Subcutaneous abdominal adipose tissue (tissue), 5 donors: ENCODE measurements at regions not wholly inside any gene's neighbourhood (a gene's known extent, or its start where the extent isn't known, plus 50 kb on each side); places are given as distances from the start of the nearest gene placed in this dataset.

Experiments
- H3K27ac ChIP-seq: one replicate; pipeline ENCODE4 v1.7.0; 2013; ENCODE audit warnings: low read depth, mild to moderate bottlenecking, inconsistent platforms, low read length, moderate library complexity
- H3K27me3 ChIP-seq, 5 donors: one replicate each; pipeline ENCODE4 v1.7.0; 2013; ENCODE audit warnings: low read length in 5 of 5, inconsistent platforms in 1 of 5; ENCODE audit not compliant: control insufficient read depth in 5 of 5, insufficient read depth in 4 of 5
- H3K36me3 ChIP-seq, 5 donors: one replicate each; pipeline ENCODE4 v1.7.0; 2013; ENCODE audit warnings: low read length in 5 of 5; ENCODE audit not compliant: control insufficient read depth in 5 of 5, insufficient read depth in 5 of 5
- H3K4me1 ChIP-seq, 5 donors: one replicate each; pipeline ENCODE4 v1.7.0; 2013; ENCODE audit warnings: low read length in 5 of 5, mild to moderate bottlenecking in 3 of 5, moderate library complexity in 1 of 5; ENCODE audit not compliant: control insufficient read depth in 5 of 5, insufficient read depth in 5 of 5
- H3K4me3 ChIP-seq, 5 donors: one replicate each; pipeline ENCODE4 v1.7.0; 2013; ENCODE audit warnings: low read length in 5 of 5, low read depth in 1 of 5
- H3K9ac ChIP-seq, 5 donors: one replicate each; pipeline ENCODE4 v1.7.0; 2013; ENCODE audit warnings: low read length in 5 of 5, mild to moderate bottlenecking in 4 of 5, moderate library complexity in 3 of 5
- H3K9me3 ChIP-seq, 5 donors: one replicate each; pipeline ENCODE4 v1.7.0; 2013; ENCODE audit warnings: low read length in 5 of 5; ENCODE audit not compliant: control insufficient read depth in 5 of 5
- donor health status: healthy.
- donor health status: healthy.
- donor health status: healthy.
- donor health status: healthy.
- donor health status: healthy.

GRCh38 chr9:89929673-89930480 is 325.1 kb downstream of the GADD45G start:
- Histone ChIP-seq H3K27ac (no peak overlapping the region), H3K4me3 (no peak overlapping the region), H3K36me3 (no peaks in the 10 kb centered on the region), H3K9ac (no peak overlapping the region), H3K9me3 (no peaks in the 10 kb centered on the region), H3K27me3 (peaks cover 0 to under 1% (median 0%) of the 10 kb centered on the region in 5 donors), H3K4me1 (peaks cover 3 to 25% (median 22%) of the 10 kb centered on the region in 5 donors)

- Histone ChIP-seq H3K9me3 (no peaks in the 10 kb centered on the region), H3K27me3 (no peaks in the 10 kb centered on the region), H3K27ac (no peak overlapping the region), H3K36me3 (no peaks in the 10 kb centered on the region), H3K4me1 (peaks cover 3 to 30% (median 22%) of the 10 kb centered on the region in 5 donors), H3K4me3 (no peak overlapping the region), H3K9ac (no peak overlapping the region)
These were observed 328.8 kb downstream of the GADD45G start for GRCh38 chr9:89933578-89933977.

- H3K27me3 ChIP-seq = no peaks in the 10 kb centered on the region
- H3K4me3 ChIP-seq = no peak overlapping the region
- H3K4me1 ChIP-seq = peaks cover 2 to 18% (median 11%) of the 10 kb centered on the region in 5 donors
- H3K36me3 ChIP-seq = no peaks in the 10 kb centered on the region
- no peak overlapping the region for H3K27ac ChIP-seq
- no peak overlapping the region for H3K9ac ChIP-seq
- H3K9me3 ChIP-seq = no peaks in the 10 kb centered on the region
These were observed 330.3 kb downstream of the GADD45G start for GRCh38 chr9:89935115-89935514.

GRCh38 chr9:89935801-89936200 is 331.0 kb downstream of the GADD45G start:
- H3K36me3 ChIP-seq = no peaks in the 10 kb centered on the region
- peaks cover 0 to 3% (median 0%) of the 10 kb centered on the region in 5 donors for H3K27me3 ChIP-seq
- H3K9me3 ChIP-seq = no peaks in the 10 kb centered on the region
- H3K4me3 ChIP-seq = no peak overlapping the region
- no peak overlapping the region for H3K9ac ChIP-seq
- peaks cover 0 to 15% (median 4%) of the 10 kb centered on the region in 5 donors for H3K4me1 ChIP-seq
- no peak overlapping the region for H3K27ac ChIP-seq

- H3K9me3 ChIP-seq = no peaks in the 10 kb centered on the region
- H3K4me1 ChIP-seq = peaks cover 0 to 15% (median 0%) of the 10 kb centered on the region in 5 donors
- no peak overlapping the region for H3K27ac ChIP-seq
- H3K9ac ChIP-seq = no peak overlapping the region
- no peak overlapping the region for H3K4me3 ChIP-seq
- no peaks in the 10 kb centered on the region for H3K36me3 ChIP-seq
- H3K27me3 ChIP-seq = peaks cover 0 to 6% (median 0%) of the 10 kb centered on the region in 5 donors
These were observed 332.2 kb downstream of the GADD45G start for GRCh38 chr9:89937051-89937450.

GRCh38 chr9:89939181-89939580 is 334.4 kb downstream of the GADD45G start:
- Histone ChIP-seq H3K27ac (no peak overlapping the region), H3K36me3 (no peaks in the 10 kb centered on the region), H3K4me3 (no peak overlapping the region), H3K27me3 (peaks cover 0 to 12% (median 5%) of the 10 kb centered on the region in 5 donors), H3K4me1 (peaks cover 0 to 5% (median 0%) of the 10 kb centered on the region in 5 donors), H3K9ac (no peak overlapping the region), H3K9me3 (no peaks in the 10 kb centered on the region)

GRCh38 chr9:89939626-89940292 is 334.9 kb downstream of the GADD45G start:
- Histone ChIP-seq H3K4me3 (no peak overlapping the region), H3K9ac (no peak overlapping the region), H3K9me3 (no peaks in the 10 kb centered on the region), H3K36me3 (no peaks in the 10 kb centered on the region), H3K27ac (no peak overlapping the region), H3K4me1 (peaks cover 0 to 5% (median 0%) of the 10 kb centered on the region in 5 donors), H3K27me3 (peaks cover 0 to 12% (median 5%) of the 10 kb centered on the region in 5 donors)

- Histone ChIP-seq H3K27ac (no peak overlapping the region), H3K4me3 (no peak overlapping the region)
These were observed 335.8 kb downstream of the GADD45G start for GRCh38 chr9:89940625-89941024.

GRCh38 chr9:89941875-89942274 is 337.1 kb downstream of the GADD45G start:
- Histone ChIP-seq H3K27ac (no peak overlapping the region), H3K36me3 (no peaks in the 10 kb centered on the region), H3K4me3 (no peak overlapping the region), H3K27me3 (peaks cover 0 to 12% (median 9%) of the 10 kb centered on the region in 5 donors), H3K4me1 (no peaks in the 10 kb centered on the region), H3K9me3 (no peaks in the 10 kb centered on the region), H3K9ac (no peak overlapping the region)

More at GRCh38 chr9:89940625-89941024, 335.8 kb downstream of the GADD45G start:
- Histone ChIP-seq H3K4me1 (peaks cover 0 to 2% (median 0%) of the 10 kb centered on the region in 5 donors), H3K9me3 (no peaks in the 10 kb centered on the region), H3K27me3 (peaks cover 0 to 12% (median 9%) of the 10 kb centered on the region in 5 donors), H3K9ac (no peak overlapping the region), H3K36me3 (no peaks in the 10 kb centered on the region)

GRCh38 chr9:89942643-89943042 is 337.8 kb downstream of the GADD45G start:
- Histone ChIP-seq H3K4me3 (no peak overlapping the region), H3K36me3 (no peaks in the 10 kb centered on the region), H3K4me1 (no peaks in the 10 kb centered on the region), H3K9me3 (no peaks in the 10 kb centered on the region), H3K27me3 (peaks cover 0 to 12% (median 9%) of the 10 kb centered on the region in 5 donors), H3K27ac (no peak overlapping the region), H3K9ac (no peak overlapping the region)
